ENCODE measurements at regions not wholly inside any gene's neighbourhood (a gene's known extent, or its start where the extent isn't known, plus 50 kb on each side); places are given as distances from the start of the nearest gene placed in this dataset.

DNA sequence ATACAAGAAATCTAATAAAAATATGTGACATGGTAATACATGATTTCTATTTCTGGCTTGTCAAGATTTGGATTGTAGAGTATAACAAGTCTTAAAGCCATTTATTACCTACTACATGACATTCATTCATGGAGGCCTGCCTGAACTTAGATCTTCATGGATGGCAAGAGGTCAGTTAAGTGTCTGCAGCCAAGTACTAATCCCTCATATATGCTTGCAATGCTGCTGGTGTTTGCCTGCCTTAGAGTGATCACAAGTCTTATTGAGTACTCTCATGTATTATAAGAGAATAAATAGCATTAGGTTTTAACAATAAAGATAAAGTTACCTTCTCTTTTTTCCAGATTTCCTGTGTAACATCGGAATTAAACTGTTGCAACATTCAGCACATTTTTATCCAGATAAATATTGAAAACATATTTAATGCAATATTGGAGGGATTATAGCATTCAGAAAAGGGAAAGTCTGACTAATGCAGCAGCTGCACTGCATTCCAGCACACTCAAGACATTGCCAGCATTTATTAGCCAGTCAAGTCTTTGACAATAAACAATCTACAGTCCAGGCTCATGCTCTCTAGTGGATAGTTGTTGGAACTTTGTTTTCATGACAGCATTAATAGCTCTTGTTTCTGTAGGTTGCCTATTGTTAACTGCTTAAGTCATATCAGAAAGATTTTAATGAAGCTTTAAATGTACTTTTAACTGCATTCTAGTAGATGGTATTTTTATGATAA, 737.1 kb downstream of the FAT4 start:
- Histone ChIP-seq H3K27me3 (ENCODE audit: low read depth, low read length) (no peaks in the 10 kb centered on the region), H3K4me3 (ENCODE audit: low read length) (no peak overlapping the region), H3K27ac (ENCODE audit: low read length) (no peak overlapping the region), H3K4me1 (ENCODE audit: low read length) (no peaks in the 10 kb centered on the region), H4K20me1 (ENCODE audit: insufficient read depth, low read length) (no peaks in the 10 kb centered on the region), H3K9me3 (ENCODE audit: insufficient read depth, low read length) (no peaks in the 10 kb centered on the region), H3K36me3 (replicated peaks; ENCODE audit: low read depth, low read length) (no peaks in the 10 kb centered on the region), H3K4me2 (ENCODE audit: low read length) (no peak overlapping the region), H3K9ac (ENCODE audit: low read length) (no peak overlapping the region), H2AFZ (ENCODE audit: low read depth, low read length) (0 out of 2 replicates have a peak overlapping the region, but pooled peaks have one; percentile 19), H3K79me2 (ENCODE audit: low read length) (no peaks in the 10 kb centered on the region)
- no peak for TF ChIP-seq EZH2phosphoT487 (IDR thresholded peaks at IDR 0.05; ENCODE audit: low read depth)
- TF ChIP-seq, protein P1, sequence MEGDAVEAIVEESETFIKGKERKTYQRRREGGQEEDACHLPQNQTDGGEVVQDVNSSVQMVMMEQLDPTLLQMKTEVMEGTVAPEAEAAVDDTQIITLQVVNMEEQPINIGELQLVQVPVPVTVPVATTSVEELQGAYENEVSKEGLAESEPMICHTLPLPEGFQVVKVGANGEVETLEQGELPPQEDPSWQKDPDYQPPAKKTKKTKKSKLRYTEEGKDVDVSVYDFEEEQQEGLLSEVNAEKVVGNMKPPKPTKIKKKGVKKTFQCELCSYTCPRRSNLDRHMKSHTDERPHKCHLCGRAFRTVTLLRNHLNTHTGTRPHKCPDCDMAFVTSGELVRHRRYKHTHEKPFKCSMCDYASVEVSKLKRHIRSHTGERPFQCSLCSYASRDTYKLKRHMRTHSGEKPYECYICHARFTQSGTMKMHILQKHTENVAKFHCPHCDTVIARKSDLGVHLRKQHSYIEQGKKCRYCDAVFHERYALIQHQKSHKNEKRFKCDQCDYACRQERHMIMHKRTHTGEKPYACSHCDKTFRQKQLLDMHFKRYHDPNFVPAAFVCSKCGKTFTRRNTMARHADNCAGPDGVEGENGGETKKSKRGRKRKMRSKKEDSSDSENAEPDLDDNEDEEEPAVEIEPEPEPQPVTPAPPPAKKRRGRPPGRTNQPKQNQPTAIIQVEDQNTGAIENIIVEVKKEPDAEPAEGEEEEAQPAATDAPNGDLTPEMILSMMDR (IDR thresholded peaks at IDR 0.05; ENCODE audit: low read depth, low read length): no peak

DNA sequence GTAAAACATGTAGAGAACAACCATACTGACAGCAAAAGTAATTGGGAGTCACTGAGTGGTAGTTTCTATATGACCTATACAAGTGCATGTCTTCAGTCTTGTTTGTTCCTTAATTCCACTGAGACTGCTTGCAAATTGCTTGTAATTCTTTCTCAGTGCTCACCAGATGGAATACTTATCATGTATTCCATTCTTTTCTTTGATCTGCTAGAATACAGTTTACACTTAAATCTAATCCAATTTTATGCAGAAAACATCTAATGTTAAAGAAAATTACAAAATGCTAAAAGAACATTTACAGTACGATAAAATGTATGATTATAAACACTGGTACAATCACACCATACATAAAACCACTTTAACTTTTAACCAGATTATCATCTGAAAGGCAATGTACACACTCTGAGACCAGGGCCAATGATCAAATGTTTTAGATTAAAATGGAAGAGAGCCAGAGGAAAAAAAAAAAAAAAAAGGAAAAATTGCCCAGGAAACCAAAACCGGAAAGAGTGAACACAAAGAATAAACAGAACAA, 741.4 kb downstream of the FAT4 start:
- H3K36me3 ChIP-seq (replicated peaks; ENCODE audit: low read depth, low read length): no peaks in the 10 kb centered on the region
- H3K4me2 ChIP-seq (ENCODE audit: low read length): no peak overlapping the region
- H2AFZ ChIP-seq (ENCODE audit: low read depth, low read length): no peak overlapping the region
- no peak overlapping the region for H3K27ac ChIP-seq (ENCODE audit: low read length)
- no peaks in the 10 kb centered on the region for H3K9me3 ChIP-seq (ENCODE audit: insufficient read depth, low read length)
- no peaks in the 10 kb centered on the region for H4K20me1 ChIP-seq (ENCODE audit: insufficient read depth, low read length)
- no peak overlapping the region for H3K4me3 ChIP-seq (ENCODE audit: low read length)
- no peak overlapping the region for H3K9ac ChIP-seq (ENCODE audit: low read length)
- TF ChIP-seq EZH2phosphoT487 (IDR thresholded peaks at IDR 0.05; ENCODE audit: low read depth): no peak
- TF ChIP-seq, protein P1 (IDR thresholded peaks at IDR 0.05; ENCODE audit: low read depth, low read length): no peak
- H3K79me2 ChIP-seq (ENCODE audit: low read length): no peaks in the 10 kb centered on the region
- no peaks in the 10 kb centered on the region for H3K27me3 ChIP-seq (ENCODE audit: low read depth, low read length)
- H3K4me1 ChIP-seq (ENCODE audit: low read length): no peaks in the 10 kb centered on the region

GRCh38 chr4:126057371-126057770, 742.6 kb downstream of the FAT4 start:
- no peaks in the 10 kb centered on the region for H3K79me2 ChIP-seq (ENCODE audit: low read length)
- H3K9me3 ChIP-seq (ENCODE audit: insufficient read depth, low read length): no peaks in the 10 kb centered on the region
- H4K20me1 ChIP-seq (ENCODE audit: insufficient read depth, low read length): no peaks in the 10 kb centered on the region
- H3K4me3 ChIP-seq (ENCODE audit: low read length): no peak overlapping the region
- no peaks in the 10 kb centered on the region for H3K27me3 ChIP-seq (ENCODE audit: low read depth, low read length)
- H3K4me1 ChIP-seq (ENCODE audit: low read length): no peaks in the 10 kb centered on the region
- no peak overlapping the region for H2AFZ ChIP-seq (ENCODE audit: low read depth, low read length)
- H3K9ac ChIP-seq (ENCODE audit: low read length): no peak overlapping the region
- TF ChIP-seq EZH2phosphoT487 (IDR thresholded peaks at IDR 0.05; ENCODE audit: low read depth): no peak
- TF ChIP-seq, protein P1 (IDR thresholded peaks at IDR 0.05; ENCODE audit: low read depth, low read length): no peak
- H3K4me2 ChIP-seq (ENCODE audit: low read length): no peak overlapping the region
- no peak overlapping the region for H3K27ac ChIP-seq (ENCODE audit: low read length)
- no peaks in the 10 kb centered on the region for H3K36me3 ChIP-seq (replicated peaks; ENCODE audit: low read depth, low read length)

GRCh38 chr4:126058596-126058995, 743.8 kb downstream of the FAT4 start:
- H3K27me3 ChIP-seq (ENCODE audit: low read depth, low read length): no peaks in the 10 kb centered on the region
- no peaks in the 10 kb centered on the region for H3K9me3 ChIP-seq (ENCODE audit: insufficient read depth, low read length)
- no peaks in the 10 kb centered on the region for H3K36me3 ChIP-seq (replicated peaks; ENCODE audit: low read depth, low read length)

More at GRCh38 chr4:126058596-126058995, 743.8 kb downstream of the FAT4 start:
- Histone ChIP-seq H2AFZ (ENCODE audit: low read depth, low read length) (no peak overlapping the region), H3K4me2 (ENCODE audit: low read length) (no peak overlapping the region), H3K4me1 (ENCODE audit: low read length) (no peaks in the 10 kb centered on the region), H3K27ac (ENCODE audit: low read length) (no peak overlapping the region), H3K79me2 (ENCODE audit: low read length) (no peaks in the 10 kb centered on the region), H3K4me3 (ENCODE audit: low read length) (no peak overlapping the region), H4K20me1 (ENCODE audit: insufficient read depth, low read length) (no peaks in the 10 kb centered on the region), H3K9ac (ENCODE audit: low read length) (no peak overlapping the region)
- TF ChIP-seq, protein P1 (IDR thresholded peaks at IDR 0.05; ENCODE audit: low read depth, low read length): no peak
- TF ChIP-seq EZH2phosphoT487 (IDR thresholded peaks at IDR 0.05; ENCODE audit: low read depth): no peak
